ENCODE measurements at regions not wholly inside any gene's neighbourhood (a gene's known extent, or its start where the extent isn't known, plus 50 kb on each side); places are given as distances from the start of the nearest gene placed in this dataset.
"Not testable (repeated sequence)": the region's sequence is repeated elsewhere in the genome, so short reads cannot be mapped to it uniquely, and the experiment has no call there.

DNA sequence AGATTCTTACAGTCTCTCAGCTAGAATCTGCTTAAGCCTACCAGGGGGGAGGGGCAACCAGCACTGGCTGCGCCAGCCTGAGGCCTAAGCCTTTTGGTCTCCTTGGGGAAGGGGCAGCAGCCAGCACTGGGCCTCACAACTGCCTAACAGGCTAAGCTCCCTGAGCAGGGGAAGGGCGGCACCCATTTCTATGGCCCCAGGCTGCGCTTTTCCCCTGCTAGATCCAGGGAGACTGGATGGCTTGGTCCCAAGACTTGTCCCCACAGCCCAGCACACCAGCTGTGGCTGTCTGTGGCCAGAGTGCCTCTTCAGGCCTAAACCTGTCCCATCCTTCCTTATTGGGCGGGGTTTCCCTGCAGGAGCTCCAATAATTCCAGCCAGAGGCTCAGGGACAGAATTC, 1230.3 kb upstream of the CRIM1 start:
- TF ChIP-seq, protein P1, sequence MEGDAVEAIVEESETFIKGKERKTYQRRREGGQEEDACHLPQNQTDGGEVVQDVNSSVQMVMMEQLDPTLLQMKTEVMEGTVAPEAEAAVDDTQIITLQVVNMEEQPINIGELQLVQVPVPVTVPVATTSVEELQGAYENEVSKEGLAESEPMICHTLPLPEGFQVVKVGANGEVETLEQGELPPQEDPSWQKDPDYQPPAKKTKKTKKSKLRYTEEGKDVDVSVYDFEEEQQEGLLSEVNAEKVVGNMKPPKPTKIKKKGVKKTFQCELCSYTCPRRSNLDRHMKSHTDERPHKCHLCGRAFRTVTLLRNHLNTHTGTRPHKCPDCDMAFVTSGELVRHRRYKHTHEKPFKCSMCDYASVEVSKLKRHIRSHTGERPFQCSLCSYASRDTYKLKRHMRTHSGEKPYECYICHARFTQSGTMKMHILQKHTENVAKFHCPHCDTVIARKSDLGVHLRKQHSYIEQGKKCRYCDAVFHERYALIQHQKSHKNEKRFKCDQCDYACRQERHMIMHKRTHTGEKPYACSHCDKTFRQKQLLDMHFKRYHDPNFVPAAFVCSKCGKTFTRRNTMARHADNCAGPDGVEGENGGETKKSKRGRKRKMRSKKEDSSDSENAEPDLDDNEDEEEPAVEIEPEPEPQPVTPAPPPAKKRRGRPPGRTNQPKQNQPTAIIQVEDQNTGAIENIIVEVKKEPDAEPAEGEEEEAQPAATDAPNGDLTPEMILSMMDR (IDR thresholded peaks at IDR 0.05; ENCODE audit: insufficient read depth, low read depth, low read length) = no peak
- no peak for TF ChIP-seq EZH2 (IDR thresholded peaks at IDR 0.05; ENCODE audit: insufficient read depth, low read length)
- DNase-seq (ENCODE audit: low read depth) = no peak

DNA sequence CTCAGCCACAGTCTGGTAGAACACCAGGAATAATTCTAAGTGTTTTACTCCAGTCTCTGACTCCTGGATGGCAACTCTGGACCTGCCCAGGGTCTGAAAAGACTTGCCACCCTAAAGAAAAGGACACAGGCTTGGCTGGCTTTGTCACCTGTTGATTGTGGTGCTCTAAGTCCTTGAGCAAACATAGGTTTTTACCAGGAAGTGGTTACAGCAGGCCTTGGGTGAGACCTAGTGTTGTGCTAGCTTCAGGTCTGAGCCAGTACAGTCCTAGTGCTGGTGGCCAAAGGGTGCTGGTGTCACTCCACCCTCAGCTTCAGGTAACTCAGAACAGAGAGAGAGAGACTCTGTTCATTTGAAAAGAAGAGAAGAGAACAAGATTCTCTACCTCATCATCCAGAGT, 1239.4 kb upstream of the CRIM1 start:
- H3K4me1 ChIP-seq (ENCODE audit: insufficient read depth, low read length) = no peaks in the 10 kb centered on the region
- no peak for DNase-seq (ENCODE audit: low read depth)
- Mint-ChIP-seq H3K27me3 (ENCODE audit: low read depth, unreplicated experiment) (no peaks in the 10 kb centered on the region), H3K4me3 (ENCODE audit: unreplicated experiment) (no peak overlapping the region), H3K4me1 (ENCODE audit: low read depth, unreplicated experiment) (no peaks in the 10 kb centered on the region), H3K27ac (ENCODE audit: unreplicated experiment) (no peak overlapping the region), H3K36me3 (ENCODE audit: low read depth, unreplicated experiment) (no peaks in the 10 kb centered on the region), H3K9me3 (ENCODE audit: unreplicated experiment) (peaks cover 8% of the 10 kb centered on the region)
- no peak overlapping the region for H3K9ac ChIP-seq (ENCODE audit: low read length)
- no peaks in the 10 kb centered on the region for H4K20me1 ChIP-seq (ENCODE audit: insufficient read depth, low read length)
- FAIRE-seq = no peak
- H2AFZ ChIP-seq (ENCODE audit: low read depth, low read length) = no peak overlapping the region
- no peaks in the 10 kb centered on the region for H3K79me2 ChIP-seq (ENCODE audit: insufficient read depth, low read length)
- no peak overlapping the region for H3K27ac ChIP-seq (ENCODE audit: low read depth, low read length)
- H3K4me3 ChIP-seq (ENCODE audit: insufficient read depth, low read depth, low read length) = no peak overlapping the region
- no peaks in the 10 kb centered on the region for H3K27me3 ChIP-seq (ENCODE audit: insufficient read depth, low read length)
- H3K4me2 ChIP-seq (ENCODE audit: low read length) = no peak overlapping the region
- TF ChIP-seq, protein P1 (IDR thresholded peaks at IDR 0.05; ENCODE audit: insufficient read depth, low read depth, low read length) = no peak
- TF ChIP-seq EZH2 (IDR thresholded peaks at IDR 0.05; ENCODE audit: insufficient read depth, low read length) = no peak
- H3K9me3 ChIP-seq (ENCODE audit: insufficient read depth, low read depth, low read length) = peaks cover 3% of the 10 kb centered on the region
- H3K36me3 ChIP-seq (ENCODE audit: insufficient read depth, low read length) = no peaks in the 10 kb centered on the region

More for the DNA sequence above, 1230.3 kb upstream of the CRIM1 start:
- H3K27me3 Mint-ChIP-seq (ENCODE audit: low read depth, unreplicated experiment) = peaks cover 3% of the 10 kb centered on the region
- FAIRE-seq = no peak
- no peaks in the 10 kb centered on the region for H3K4me1 ChIP-seq (ENCODE audit: insufficient read depth, low read length)
- H3K4me2 ChIP-seq (ENCODE audit: low read length) = no peak overlapping the region
- no peaks in the 10 kb centered on the region for H3K4me1 Mint-ChIP-seq (ENCODE audit: low read depth, unreplicated experiment)
- H3K9me3 Mint-ChIP-seq (ENCODE audit: unreplicated experiment) = peaks cover 2% of the 10 kb centered on the region
- H2AFZ ChIP-seq (ENCODE audit: low read depth, low read length) = no peak overlapping the region
- no peaks in the 10 kb centered on the region for H3K9me3 ChIP-seq (ENCODE audit: insufficient read depth, low read depth, low read length)
- H3K27me3 ChIP-seq (ENCODE audit: insufficient read depth, low read length) = no peaks in the 10 kb centered on the region
- no peaks in the 10 kb centered on the region for H4K20me1 ChIP-seq (ENCODE audit: insufficient read depth, low read length)
- no peak overlapping the region for H3K27ac Mint-ChIP-seq (ENCODE audit: unreplicated experiment)
- no peaks in the 10 kb centered on the region for H3K36me3 Mint-ChIP-seq (ENCODE audit: low read depth, unreplicated experiment)
- H3K4me3 ChIP-seq (ENCODE audit: insufficient read depth, low read depth, low read length) = no peak overlapping the region
- H3K79me2 ChIP-seq (ENCODE audit: insufficient read depth, low read length) = no peaks in the 10 kb centered on the region
- H3K4me3 Mint-ChIP-seq (ENCODE audit: unreplicated experiment) = no peak overlapping the region
- H3K36me3 ChIP-seq (ENCODE audit: insufficient read depth, low read length) = no peaks in the 10 kb centered on the region
- H3K27ac ChIP-seq (ENCODE audit: low read depth, low read length) = no peak overlapping the region
- no peak overlapping the region for H3K9ac ChIP-seq (ENCODE audit: low read length)

DNA sequence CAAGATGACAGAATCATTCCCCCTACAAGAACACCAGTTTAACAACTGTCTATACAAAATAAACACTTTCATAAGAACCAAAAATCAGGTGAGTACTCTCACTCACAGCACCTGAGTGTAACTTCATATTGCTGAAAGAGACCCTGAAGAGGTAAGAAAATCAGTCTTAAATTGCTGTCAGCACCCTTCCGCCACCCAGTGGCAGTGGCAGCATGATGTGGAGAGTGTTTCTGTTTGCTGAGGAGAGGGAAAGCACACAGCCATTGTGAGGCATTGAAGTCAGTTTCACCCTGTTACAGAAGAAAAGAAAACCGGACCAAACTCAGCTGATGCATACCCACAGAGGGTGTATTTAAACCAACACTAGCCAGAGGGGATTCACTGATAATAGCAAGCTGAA, 1240.8 kb upstream of the CRIM1 start:
- H3K27me3 ChIP-seq (ENCODE audit: insufficient read depth, low read length) = no peaks in the 10 kb centered on the region
- no peak overlapping the region for H3K27ac Mint-ChIP-seq (ENCODE audit: unreplicated experiment)
- no peak overlapping the region for H2AFZ ChIP-seq (ENCODE audit: low read depth, low read length)
- no peaks in the 10 kb centered on the region for H4K20me1 ChIP-seq (ENCODE audit: insufficient read depth, low read length)
- no peak overlapping the region for H3K9ac ChIP-seq (ENCODE audit: low read length)
- no peak for FAIRE-seq
- no peak overlapping the region for H3K4me3 Mint-ChIP-seq (ENCODE audit: unreplicated experiment)
- H3K9me3 ChIP-seq (ENCODE audit: insufficient read depth, low read depth, low read length) = peaks cover 3% of the 10 kb centered on the region
- no peaks in the 10 kb centered on the region for H3K36me3 ChIP-seq (ENCODE audit: insufficient read depth, low read length)
- H3K9me3 Mint-ChIP-seq (ENCODE audit: unreplicated experiment) = peaks cover 8% of the 10 kb centered on the region
- H3K4me1 ChIP-seq (ENCODE audit: insufficient read depth, low read length) = no peaks in the 10 kb centered on the region
- H3K4me1 Mint-ChIP-seq (ENCODE audit: low read depth, unreplicated experiment) = no peaks in the 10 kb centered on the region
- H3K79me2 ChIP-seq (ENCODE audit: insufficient read depth, low read length) = no peaks in the 10 kb centered on the region
- DNase-seq (ENCODE audit: low read depth) = no peak
- H3K4me2 ChIP-seq (ENCODE audit: low read length) = no peak overlapping the region
- no peak overlapping the region for H3K4me3 ChIP-seq (ENCODE audit: insufficient read depth, low read depth, low read length)
- no peaks in the 10 kb centered on the region for H3K36me3 Mint-ChIP-seq (ENCODE audit: low read depth, unreplicated experiment)
- no peak overlapping the region for H3K27ac ChIP-seq (ENCODE audit: low read depth, low read length)
- no peaks in the 10 kb centered on the region for H3K27me3 Mint-ChIP-seq (ENCODE audit: low read depth, unreplicated experiment)
- no peak for TF ChIP-seq EZH2 (IDR thresholded peaks at IDR 0.05; ENCODE audit: insufficient read depth, low read length)
- TF ChIP-seq, protein P1 (IDR thresholded peaks at IDR 0.05; ENCODE audit: insufficient read depth, low read depth, low read length) = no peak

DNA sequence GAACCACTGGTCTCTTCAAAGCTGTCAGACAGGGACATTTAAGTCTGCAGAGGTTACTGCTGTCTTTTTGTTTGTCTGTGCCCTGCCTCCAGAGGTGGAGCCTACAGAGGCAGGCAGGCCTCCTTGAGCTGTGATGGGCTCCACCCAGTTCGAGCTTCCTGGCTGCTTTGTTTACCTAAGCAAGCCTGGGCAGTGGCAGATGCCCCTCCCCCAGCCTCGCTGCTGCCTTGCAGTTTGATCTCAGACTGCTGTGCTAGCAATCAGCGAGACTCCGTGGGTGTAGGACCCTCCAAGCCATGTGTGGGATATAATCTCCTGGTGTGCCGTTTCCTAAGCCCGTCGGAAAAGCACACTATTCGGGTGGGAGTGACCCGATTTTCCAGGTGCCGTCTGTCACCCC, 1243.2 kb upstream of the CRIM1 start:
- H3K9me3 Mint-ChIP-seq (ENCODE audit: unreplicated experiment); FAIRE-seq: not testable (repeated sequence)

More for the DNA sequence above, 1243.2 kb upstream of the CRIM1 start:
- not testable (repeated sequence) for H3K27me3 Mint-ChIP-seq (ENCODE audit: low read depth, unreplicated experiment); H3K4me3 ChIP-seq (ENCODE audit: insufficient read depth, low read depth, low read length); H4K20me1 ChIP-seq (ENCODE audit: insufficient read depth, low read length); DNase-seq (ENCODE audit: low read depth); H3K27ac ChIP-seq (ENCODE audit: low read depth, low read length); H3K27me3 ChIP-seq (ENCODE audit: insufficient read depth, low read length); H3K36me3 ChIP-seq (ENCODE audit: insufficient read depth, low read length); H3K4me3 Mint-ChIP-seq (ENCODE audit: unreplicated experiment); H3K36me3 Mint-ChIP-seq (ENCODE audit: low read depth, unreplicated experiment); H3K9me3 ChIP-seq (ENCODE audit: insufficient read depth, low read depth, low read length); H3K4me1 ChIP-seq (ENCODE audit: insufficient read depth, low read length); H3K4me1 Mint-ChIP-seq (ENCODE audit: low read depth, unreplicated experiment); H3K9ac ChIP-seq (ENCODE audit: low read length); H3K27ac Mint-ChIP-seq (ENCODE audit: unreplicated experiment); H3K79me2 ChIP-seq (ENCODE audit: insufficient read depth, low read length); H2AFZ ChIP-seq (ENCODE audit: low read depth, low read length); H3K4me2 ChIP-seq (ENCODE audit: low read length)
